GM21526 (cell line): ENCODE measurements at regions not wholly inside any gene's neighbourhood (a gene's known extent, or its start where the extent isn't known, plus 50 kb on each side); places are given as distances from the start of the nearest gene placed in this dataset.

Experiments used
- ATAC-seq: cut with Tn5 transposase; IDR thresholded peaks from one replicate; pipeline ENCODE4 v1.9.1; 2021; ENCODE audit warnings: moderate library complexity; ENCODE audit not compliant: unreplicated experiment, low FRiP score

- no peak for ATAC-seq
Observed at GRCh38 chr1:212221801-212222200, 63.4 kb upstream of the PPP2R5A start.

GRCh38 chr1:212224102-212224501 is 61.1 kb upstream of the PPP2R5A start:
- no peak for ATAC-seq

- no peak for ATAC-seq
Observed at GRCh38 chr1:212225416-212225815, 59.8 kb upstream of the PPP2R5A start.

GRCh38 chr1:212225871-212226302 is 59.3 kb upstream of the PPP2R5A start:
- ATAC-seq: no peak

GRCh38 chr1:212226467-212226866 is 58.7 kb upstream of the PPP2R5A start:
- no peak for ATAC-seq

- ATAC-seq: no peak
Observed at GRCh38 chr1:212228076-212228475, 57.1 kb upstream of the PPP2R5A start.

GRCh38 chr1:212228591-212229119 is 56.6 kb upstream of the PPP2R5A start:
- no peak for ATAC-seq

GRCh38 chr1:212229654-212230053 is 55.6 kb upstream of the PPP2R5A start:
- no peak for ATAC-seq

GRCh38 chr1:212230329-212230728 is 54.9 kb upstream of the PPP2R5A start:
- ATAC-seq: no peak

- ATAC-seq: no peak
Observed at GRCh38 chr1:212231372-212231771, 53.8 kb upstream of the PPP2R5A start.

- no peak for ATAC-seq
Observed at GRCh38 chr1:212232090-212232489, 53.1 kb upstream of the PPP2R5A start.

- ATAC-seq: no peak
Observed at GRCh38 chr1:212233321-212233720, 51.9 kb upstream of the PPP2R5A start.

GRCh38 chr1:212234431-212235395 is 50.5 kb upstream of the PPP2R5A start:
- ATAC-seq: no peak
